SK-N-MC (cell line): ENCODE measurements at regions not wholly inside any gene's neighbourhood (a gene's known extent, or its start where the extent isn't known, plus 50 kb on each side); places are given as distances from the start of the nearest gene placed in this dataset.

Source experiments
- EZH2 ChIP-seq: fragments of 200-600 bp; sonication (generic); IDR thresholded peaks from one replicate; pipeline ENCODE4 v1.6.1; 2017; ENCODE audit warnings: antibody characterized with exemption
- POLR2AphosphoS5 ChIP-seq: IDR thresholded peaks from 2 replicates; pipeline ENCODE4 v1.6.1; 2012; ENCODE audit warnings: mild to moderate bottlenecking, low read depth, low read length, borderline replicate concordance

GRCh38 chr2:62321380-62322289 is 125.7 kb downstream of the B3GNT2 start:
- TF ChIP-seq POLR2AphosphoS5 (no peak), EZH2 (no peak)
